HG03432 (cell line): ENCODE measurements at regions not wholly inside any gene's neighbourhood (a gene's known extent, or its start where the extent isn't known, plus 50 kb on each side); places are given as distances from the start of the nearest gene placed in this dataset.
A peak's percentile ranks its signal among the peaks of the same experiment; 100 is the strongest.
"Not testable (repeated sequence)": the region's sequence is repeated elsewhere in the genome, so short reads cannot be mapped to it uniquely, and the experiment has no call there.

Experiments used
- ATAC-seq: cut with Tn5 transposase; IDR thresholded peaks from one replicate; pipeline ENCODE4 v1.9.1; 2021; ENCODE audit warnings: mild to moderate bottlenecking, moderate library complexity; ENCODE audit not compliant: unreplicated experiment

DNA sequence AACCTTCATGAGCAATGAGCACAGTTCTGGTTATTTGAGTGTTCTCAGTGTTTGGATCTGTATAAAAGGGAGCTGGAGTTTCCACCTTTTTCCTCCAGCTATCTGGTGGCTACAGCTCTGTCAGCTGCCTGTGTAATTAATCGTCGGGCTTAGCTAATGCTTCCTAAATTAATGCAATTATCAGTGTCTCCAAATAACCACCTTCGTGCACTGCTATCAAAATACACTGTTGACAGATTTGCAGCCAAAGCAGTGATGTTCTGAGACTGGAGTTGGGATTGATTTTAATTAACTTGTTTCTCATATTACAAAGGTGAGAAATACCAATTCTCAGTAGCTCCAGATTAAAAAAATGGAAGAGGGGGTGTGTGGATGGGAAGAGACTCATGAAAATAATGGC is 325.8 kb downstream of the CBLN1 start:
- ATAC-seq: no peak

DNA sequence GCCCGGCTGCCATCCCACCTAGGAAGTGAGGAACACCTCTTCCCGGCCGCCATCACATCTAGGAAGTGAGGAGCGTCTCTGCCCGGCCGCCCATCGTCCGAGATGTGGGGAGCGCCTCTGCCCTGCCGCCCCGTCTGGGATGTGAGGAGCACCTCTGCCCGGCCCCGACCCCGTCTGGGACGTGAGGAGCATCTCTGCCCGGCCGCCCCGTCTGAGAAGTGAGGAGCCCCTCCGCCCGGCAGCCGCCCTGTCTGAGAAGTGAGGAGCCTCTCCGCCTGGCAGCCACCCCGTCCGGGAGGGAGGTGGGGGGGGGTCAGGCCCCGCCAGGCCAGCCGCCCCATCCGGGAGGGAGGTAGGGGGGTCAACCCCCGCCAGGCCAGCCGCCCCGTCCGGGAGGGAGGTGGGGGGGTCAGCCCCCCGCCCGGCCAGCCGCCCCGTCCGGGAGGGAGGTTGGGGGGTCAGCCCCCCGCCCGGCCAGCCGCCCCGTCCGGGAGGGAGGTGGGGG is 330.0 kb downstream of the CBLN1 start:
- ATAC-seq: not testable (repeated sequence)

DNA sequence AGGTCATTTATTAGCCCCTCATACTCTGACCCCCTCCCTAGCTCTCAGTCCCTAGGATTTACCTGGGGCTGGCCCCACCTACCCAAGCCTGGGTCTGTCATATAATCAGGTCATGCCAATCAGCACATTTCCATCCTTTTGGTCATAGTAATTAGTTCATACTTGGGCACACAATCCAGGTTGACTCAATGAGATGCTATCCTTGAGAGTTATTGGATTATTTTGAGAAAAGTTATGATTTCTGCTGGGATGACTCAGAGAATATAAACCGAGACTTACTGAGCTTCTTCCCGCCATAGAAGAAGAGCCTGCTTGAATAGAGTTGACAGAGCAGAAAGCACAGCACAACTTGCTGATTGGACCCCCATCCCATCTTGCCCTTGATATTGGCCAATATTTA is 331.5 kb downstream of the CBLN1 start:
- no peak for ATAC-seq

DNA sequence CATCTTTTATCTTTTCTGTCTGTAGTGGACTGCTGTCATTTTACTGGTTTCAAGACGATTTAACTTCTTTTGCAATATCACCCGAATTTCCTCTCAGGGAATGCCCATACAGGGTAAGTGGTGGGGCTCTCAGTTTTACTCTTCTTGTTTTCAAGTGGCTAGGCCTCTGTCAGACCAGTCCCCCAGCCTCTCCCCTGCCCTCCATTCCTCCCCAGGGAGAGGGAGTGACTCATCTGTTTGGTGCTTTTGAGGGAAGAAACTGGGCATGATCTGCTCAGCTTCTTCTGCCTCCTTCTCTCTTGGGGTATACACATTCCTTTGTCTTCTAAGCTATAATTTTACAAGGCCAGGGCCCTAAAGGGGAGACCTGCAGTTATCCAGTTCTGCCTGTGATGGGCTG is 332.0 kb downstream of the CBLN1 start:
- ATAC-seq: no peak

DNA sequence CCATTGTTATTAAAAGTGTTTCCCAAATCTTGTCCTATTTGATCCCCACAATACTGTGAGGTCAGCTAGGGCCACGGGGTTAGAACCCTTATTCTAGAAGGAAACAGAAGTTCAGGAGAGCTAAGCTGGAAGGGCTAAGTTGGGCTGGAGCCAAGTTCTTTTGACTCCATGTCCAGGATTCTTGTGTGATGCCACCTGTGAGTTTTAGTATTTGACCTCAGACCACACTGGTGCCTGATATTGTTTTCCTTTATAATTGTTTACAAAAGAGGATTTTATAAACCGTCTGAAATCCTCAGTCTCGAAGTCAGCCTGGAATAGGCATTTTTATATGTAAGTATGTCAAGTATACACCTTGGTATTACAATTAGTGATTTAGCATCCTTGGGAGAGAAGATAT is 332.7 kb downstream of the CBLN1 start:
- no peak for ATAC-seq

DNA sequence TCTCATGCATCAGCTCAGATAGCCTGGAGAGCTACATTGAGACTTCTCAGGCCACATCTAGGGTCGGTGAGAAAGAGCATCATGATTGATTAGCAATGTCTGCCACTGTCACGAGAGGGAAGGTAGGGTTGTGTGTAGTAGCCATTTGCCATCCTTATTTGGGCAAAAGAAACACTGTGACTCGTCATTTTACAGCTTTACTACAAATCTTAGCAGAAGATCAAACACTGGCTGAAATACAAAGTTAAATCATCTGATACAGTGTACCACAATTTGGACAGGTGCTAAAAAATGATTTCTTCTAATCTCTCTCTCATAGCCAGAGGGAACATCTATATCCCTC is 334.3 kb downstream of the CBLN1 start:
- no peak for ATAC-seq

DNA sequence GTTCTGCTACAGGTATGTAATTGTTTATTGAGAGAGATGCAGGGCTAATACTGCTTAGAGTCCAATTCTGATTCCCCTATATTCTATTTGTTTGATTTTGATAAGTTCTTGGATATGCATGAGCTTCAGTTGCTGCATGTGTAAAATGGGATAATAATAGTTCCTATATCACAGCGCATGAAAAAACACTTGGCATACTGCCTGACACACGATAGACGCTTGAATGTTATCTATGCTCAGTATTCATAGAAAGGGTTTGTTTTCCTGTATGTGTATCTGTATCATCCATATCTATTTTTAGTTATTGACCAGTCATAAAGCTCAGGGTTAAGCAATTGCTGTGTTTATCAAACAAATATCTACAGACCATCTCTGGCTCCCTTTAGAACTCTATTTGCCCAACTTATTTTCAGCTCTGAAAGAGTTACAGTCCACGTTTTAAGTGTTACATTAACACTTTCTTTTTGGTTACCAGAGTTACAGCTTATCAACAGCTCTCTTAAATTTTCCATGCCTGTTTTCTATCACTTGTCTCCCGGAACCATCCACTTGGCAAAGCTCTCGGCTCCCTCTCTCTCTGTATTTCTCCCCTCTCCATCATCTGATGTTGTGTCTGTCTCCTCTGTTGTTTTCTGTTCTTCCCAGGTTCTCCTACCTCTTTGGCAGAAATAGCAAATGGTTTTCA is 334.8 kb downstream of the CBLN1 start:
- no peak for ATAC-seq

DNA sequence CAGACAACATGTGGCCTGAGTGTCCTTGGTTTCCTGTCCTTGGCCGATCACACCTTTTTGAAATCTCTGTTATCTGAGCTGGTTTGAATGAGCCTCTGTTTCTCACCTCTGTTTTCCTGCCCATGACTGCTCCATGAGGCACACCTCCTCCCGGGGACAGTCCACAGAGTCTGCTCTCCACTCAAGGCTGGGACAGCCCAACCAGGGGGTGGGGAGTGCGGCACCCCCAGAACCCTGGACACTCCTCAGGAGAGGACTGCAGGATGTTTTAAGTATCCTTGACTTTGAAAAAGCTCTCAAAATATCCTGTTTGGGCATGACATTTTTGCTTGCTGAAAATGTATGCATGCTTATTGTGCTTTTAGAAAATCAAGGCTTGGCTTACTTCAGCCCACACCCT is 333.0 kb upstream of the N4BP1 start:
- no peak for ATAC-seq

DNA sequence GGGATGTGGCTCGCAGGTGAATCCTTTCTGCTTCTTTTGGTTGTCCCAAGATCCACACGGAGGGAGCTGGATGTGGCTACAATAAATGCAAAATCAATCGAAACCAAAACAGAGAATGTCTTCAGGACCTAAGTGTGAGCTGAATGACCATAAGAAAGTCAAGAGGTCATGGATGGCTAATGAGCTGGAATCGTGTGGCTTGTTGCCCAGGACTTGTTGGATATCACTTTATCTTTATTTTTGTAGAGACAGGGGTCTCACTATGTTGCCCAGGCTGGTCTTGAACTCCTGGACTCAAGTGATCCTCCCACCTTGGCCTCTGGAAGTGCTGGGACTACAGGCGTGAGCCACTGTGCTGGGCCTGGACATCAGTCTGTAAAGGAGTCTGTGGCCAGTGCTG is 326.8 kb upstream of the N4BP1 start:
- no peak for ATAC-seq

DNA sequence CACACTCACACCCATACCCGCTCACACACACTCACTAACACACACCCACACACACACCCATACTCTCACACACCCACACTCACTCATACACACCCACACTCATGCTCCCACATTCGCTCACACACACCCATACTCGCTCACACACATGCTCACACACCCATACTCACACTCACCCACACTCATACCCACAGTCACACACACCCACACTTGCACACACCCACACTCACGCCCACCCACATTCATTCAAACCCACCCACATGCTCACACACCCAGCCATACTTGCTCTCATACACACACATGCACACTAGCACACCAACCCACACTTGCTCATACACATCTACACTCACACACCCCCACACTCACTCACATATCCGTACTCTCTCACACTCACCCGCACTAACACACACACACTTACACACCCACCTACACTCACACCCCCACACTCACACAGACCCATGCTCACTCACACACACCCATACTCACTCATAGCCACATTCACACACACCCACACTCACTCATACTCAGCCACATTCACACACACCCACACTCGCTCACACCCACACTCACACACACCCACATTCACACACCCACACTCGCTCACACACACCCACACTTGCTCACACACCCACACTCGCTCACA is 322.4 kb upstream of the N4BP1 start:
- no peak for ATAC-seq

DNA sequence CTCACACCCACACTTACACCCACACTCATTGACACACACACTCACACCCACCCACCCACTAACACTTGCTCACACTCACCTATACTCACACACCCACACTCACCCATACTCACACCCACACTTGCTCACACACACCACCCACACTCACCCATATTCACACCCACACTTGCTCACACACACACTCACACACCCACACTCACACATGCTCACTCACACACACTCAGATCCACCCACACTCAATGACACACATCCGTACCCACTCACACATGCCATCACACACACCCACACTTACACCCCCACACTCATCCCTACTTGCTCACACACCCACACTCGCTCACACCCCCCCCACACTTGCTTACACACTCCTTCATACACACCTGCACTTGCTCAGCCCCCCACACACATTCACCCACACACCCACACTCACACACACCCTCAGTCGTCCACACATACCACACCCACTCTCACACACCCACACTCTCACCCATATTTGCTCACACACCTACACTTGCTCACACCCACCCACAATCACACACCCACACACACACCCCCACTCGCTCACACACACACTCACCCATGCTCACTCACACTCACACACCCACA is 321.1 kb upstream of the N4BP1 start:
- ATAC-seq: no peak

DNA sequence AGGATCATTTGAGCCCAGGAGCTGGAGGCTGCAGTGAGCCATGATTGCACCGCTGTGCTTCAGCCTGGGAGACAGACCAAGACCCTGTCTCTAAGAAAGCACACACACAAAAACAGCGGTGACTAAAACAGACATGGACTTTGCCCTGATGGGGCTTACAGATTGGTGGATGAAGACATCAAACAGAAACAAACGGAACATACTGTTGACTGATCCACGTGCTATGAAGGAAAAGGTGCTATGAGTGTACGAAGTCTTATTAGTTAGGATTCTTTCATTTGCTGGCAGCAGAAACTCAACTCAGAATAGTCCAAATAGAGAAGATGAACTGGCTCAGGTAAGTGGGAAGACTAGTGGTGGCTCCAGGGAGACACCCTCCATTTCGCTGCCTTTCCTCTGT is 309.8 kb upstream of the N4BP1 start:
- no peak for ATAC-seq

DNA sequence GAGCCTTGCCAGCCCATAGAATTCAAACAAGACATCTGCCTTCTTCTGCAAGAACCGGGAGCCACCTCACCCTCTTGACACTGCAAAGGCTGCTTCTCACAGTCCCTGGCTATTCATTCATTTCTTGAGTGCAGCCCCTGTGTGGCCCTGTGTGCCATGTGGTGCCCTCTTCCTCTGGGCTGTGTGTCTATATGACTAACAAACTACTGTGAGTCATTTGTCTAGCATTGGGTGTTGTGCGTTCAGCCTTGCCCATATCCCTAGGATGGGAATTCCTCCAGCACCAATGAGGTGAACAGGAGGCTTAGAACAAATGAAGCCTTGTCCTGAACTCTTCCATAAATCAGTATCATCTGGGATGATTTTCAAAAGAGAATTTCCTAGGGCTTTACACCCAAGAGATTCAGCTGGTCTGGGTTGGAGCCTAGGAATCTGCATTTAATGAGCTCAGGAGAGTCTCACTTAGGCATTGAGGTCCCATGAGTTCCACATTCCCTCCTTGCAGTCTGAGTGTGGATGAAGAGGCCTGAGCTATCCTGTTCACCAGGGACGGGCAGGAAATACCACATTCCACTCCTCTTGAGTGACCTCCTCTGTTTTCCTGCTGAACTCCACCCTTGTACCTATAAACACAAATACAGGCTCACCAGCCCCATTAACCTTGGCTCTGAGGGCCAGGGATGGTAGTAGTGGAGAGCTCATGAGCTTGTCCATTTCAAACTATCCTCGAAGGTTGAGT is 308.7 kb upstream of the N4BP1 start:
- no peak for ATAC-seq

DNA sequence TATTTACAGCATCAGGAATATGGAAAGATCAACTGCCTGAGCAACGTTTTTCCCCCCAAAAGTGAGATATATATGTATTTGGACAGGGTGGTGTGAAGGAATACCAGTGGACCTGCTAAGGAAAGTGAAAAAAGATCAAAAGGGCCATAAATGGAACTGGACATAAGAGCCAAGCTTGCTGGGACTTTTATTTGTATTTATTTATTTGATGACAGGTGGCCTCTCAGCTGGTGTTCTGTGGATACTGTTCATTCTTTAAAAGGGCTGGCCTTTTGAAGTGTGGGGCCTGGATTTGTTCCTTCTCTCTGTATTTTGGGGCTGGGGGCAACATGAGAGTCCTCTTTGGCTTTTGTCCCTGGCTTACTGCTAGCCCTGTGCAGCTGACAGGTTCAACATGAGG is 306.6 kb upstream of the N4BP1 start:
- no peak for ATAC-seq

DNA sequence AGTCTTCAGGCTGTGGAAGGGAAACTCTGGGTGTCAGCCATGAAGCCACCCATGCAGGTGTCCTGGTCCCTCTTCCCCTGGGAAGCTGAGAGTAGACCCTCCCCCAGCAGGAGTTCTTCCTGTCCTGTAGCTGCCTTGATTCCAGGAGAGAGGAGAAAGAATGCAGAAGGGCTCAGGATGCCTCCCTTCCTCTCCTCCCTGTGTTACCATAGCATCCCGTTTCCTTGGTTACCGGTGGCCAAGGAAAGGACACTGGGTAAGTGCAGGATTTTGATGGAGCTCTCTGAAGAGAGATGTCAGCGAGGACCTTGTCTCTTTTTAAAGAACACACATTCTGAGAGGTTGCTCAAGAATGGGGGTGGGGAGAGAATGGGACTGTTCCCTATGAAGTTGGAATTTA is 304.1 kb upstream of the N4BP1 start:
- ATAC-seq: no peak

DNA sequence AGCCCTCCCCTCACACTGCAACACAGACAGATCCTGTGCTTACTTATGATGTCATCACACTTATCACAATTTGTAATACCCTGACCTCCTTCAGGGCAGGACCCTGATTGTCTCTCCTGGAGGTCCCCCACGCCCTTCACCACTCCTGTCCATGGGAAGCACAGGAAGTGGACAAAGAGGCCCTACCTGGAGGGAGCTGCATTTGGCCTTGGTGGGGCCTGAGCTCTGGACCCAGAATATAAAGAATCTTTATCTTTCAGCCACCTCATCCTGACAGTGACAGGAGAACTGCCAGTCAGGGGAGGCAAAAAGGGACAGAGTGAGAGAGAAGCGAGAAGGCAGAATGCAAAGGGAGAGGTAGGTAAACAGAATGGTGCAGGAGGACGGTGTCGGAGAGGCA is 303.4 kb upstream of the N4BP1 start:
- no peak for ATAC-seq

DNA sequence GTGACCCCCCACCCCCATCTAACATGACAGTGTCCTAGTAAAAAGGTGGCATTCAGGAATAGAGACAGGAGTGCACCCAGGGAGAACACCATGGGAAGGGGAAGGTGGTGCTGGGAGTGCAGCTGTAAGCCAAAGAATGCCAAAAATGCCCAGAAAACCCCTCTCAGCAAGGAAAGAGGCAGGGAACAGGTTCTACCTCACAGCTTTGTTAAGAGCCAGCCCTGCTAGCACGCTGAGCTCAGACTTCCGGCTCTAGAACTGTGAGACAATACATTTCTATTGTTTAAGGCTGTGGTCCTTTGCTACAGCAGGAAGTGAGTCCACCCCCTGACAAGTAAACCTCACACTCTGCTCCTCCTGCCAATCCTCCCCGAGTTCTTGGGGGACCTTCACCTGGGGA is 302.4 kb upstream of the N4BP1 start:
- no peak for ATAC-seq

DNA sequence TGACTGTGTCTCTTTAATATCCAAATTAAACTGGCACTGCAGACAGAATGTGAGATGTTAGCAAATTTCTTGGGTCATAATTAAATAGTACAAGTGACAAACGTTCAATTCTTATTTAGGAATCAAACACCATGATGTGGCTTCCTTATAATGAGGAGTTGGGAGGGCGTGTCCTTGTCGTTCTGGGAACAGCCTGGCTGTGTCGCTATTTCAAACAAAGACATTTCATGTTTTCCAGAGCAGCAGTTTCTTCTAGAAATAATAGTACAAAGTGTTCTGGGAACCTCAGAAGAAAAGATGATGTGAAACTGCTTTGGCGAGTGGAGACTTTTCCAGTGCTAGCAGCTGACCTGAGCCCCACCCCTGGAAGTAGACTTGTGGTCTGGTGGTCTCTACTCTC is 301.7 kb upstream of the N4BP1 start:
- ATAC-seq: no peak

DNA sequence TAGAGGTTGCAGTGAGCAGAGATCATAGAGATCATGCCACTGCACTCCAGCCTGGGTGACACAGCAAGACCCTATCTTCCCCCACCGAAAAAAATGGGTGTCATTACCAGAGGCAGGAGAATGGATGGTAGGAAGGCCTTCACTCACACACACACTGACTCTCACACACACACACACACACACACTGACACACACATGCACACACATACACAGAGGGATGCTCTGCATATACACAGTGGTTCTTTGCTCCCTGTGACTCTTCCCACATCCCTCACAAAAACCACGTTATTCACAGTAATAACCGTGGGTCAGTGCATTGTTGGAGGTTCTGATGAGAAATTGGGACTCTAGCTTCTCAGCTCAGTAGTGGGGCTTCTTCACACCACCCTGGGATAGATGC is 300.2 kb upstream of the N4BP1 start:
- ATAC-seq: no peak

DNA sequence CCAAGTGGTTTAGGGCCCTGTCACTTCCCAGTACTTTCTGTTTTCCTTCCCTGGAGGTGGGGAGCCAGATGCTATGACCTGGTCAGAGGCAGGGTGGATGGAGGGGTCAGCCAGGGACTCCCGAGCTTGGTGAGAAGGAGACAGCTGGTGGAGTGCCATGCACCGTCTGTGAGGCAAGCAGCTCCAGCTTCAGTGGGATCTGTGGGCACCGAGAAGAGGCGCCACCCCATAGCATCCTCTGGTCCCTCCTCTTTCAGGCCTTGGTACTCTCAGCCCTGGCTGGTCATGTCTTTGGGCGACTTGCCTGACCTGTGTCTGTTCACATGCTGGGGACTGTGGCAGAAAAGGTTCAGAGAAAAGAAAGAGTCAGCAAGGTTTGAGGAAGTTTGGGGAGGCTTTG is 299.3 kb upstream of the N4BP1 start:
- no peak for ATAC-seq

DNA sequence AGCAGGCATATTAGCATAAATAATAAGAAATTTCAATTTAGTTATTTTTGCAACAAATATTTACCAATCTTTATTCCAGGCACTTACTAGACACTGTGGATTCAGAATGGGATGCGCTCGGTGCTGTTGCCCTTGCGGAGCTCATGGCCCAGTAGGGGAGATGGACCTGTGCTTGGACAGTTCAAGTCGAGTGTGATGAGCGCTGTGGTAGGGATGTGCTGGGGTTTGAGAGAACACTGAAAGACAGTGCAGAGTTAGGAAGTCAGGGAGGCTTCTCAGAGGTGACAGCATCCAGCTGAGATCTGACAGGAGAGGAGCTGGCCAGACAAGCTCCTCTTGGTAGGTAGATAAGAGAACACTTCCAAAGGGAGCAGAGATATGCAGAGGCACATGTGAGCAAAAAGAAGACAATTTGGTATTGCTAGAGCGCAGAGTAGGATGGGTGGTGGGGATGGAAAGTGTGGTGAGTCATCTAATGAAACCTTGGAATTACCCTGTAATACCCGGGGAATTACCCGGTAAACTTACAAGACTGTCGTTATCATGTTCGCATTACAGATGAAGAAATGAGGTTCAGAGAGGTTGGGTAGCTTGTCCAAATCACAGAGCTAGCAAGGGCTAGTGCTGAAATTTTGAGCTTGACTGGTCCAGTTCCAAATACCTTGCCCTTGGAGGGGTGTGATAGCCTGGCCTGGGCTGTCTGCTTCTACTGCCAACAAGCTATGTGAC is 298.1 kb upstream of the N4BP1 start:
- peak; percentile 73 for ATAC-seq
